Caco-2 (cell line): ENCODE measurements at regions not wholly inside any gene's neighbourhood (a gene's known extent, or its start where the extent isn't known, plus 50 kb on each side); places are given as distances from the start of the nearest gene placed in this dataset.

Experiments
- BruUV-seq: library from RNA; stranded (reverse); fragments of 400-500 nt; replicated peaks from 2 replicates; lab custom pipeline; 2021; lab: Mats Ljungman, UMichigan
- CTCF ChIA-PET: fragments of 300-600 bp; sonication (Branson Sonifier 250); formaldehyde crosslinking; loops from one replicate; lab custom pipeline; 2022; ENCODE audit warnings: antibody characterized with exemption; lab: Charles Lee
- POLR2A ChIA-PET: fragments of 300-600 bp; sonication (Branson Sonifier 250); formaldehyde crosslinking; loops from one replicate; lab custom pipeline; 2022; ENCODE audit warnings: antibody characterized with exemption; lab: Charles Lee
- DNase-seq, 2 experiments: peaks; one replicate each; pipeline versions ENCODE4 v3.0.0 to v3.0.0-alpha.2; 2020 to 2022
- H3K27me3 ChIP-seq: replicated peaks from 2 replicates; pipeline ENCODE4 v1.6.0; 2011; ENCODE audit warnings: low read length; ENCODE audit not compliant: control insufficient read depth, insufficient read depth
- H3K36me3 ChIP-seq: 2 replicates; pipeline ENCODE4 v1.5.1; 2011; ENCODE audit warnings: low read length; ENCODE audit not compliant: control insufficient read depth, insufficient read depth
- H3K4me1 ChIP-seq: fragments of 250-450 bp; sonication (Bioruptor Pico); 2 replicates; pipeline ENCODE4 v1.5.1; 2020; ENCODE audit warnings: mild to moderate bottlenecking
- H3K4me3 ChIP-seq: 2 replicates; pipeline ENCODE4 v1.5.1; 2011; ENCODE audit warnings: low read depth, mild to moderate bottlenecking, control low read depth, low read length
- H3K9me3 ChIP-seq: fragments of 250-450 bp; sonication (Bioruptor Pico); 2 replicates; pipeline ENCODE4 v1.5.1; 2020; ENCODE audit warnings: mild to moderate bottlenecking, moderate library complexity
- H3K27ac Mint-ChIP-seq: one replicate; pipeline ENCODE4 v1.8.0; 2022; ENCODE audit warnings: mixed read lengths; ENCODE audit not compliant: unreplicated experiment
- H3K27me3 Mint-ChIP-seq: one replicate; pipeline ENCODE4 v1.8.0; 2022; ENCODE audit warnings: mixed read lengths; ENCODE audit not compliant: insufficient read depth, unreplicated experiment
- H3K36me3 Mint-ChIP-seq: one replicate; pipeline ENCODE4 v1.8.0; 2022; ENCODE audit warnings: mild to moderate bottlenecking, mixed read lengths; ENCODE audit not compliant: insufficient read depth, unreplicated experiment
- H3K4me1 Mint-ChIP-seq: one replicate; pipeline ENCODE4 v1.8.0; 2022; ENCODE audit warnings: low read depth, mixed read lengths; ENCODE audit not compliant: unreplicated experiment
- H3K4me3 Mint-ChIP-seq: one replicate; pipeline ENCODE4 v1.8.0; 2022; ENCODE audit warnings: mild to moderate bottlenecking, moderate library complexity, mixed read lengths; ENCODE audit not compliant: unreplicated experiment
- H3K9me3 Mint-ChIP-seq: one replicate; pipeline ENCODE4 v1.8.0; 2022; ENCODE audit warnings: mixed read lengths; ENCODE audit not compliant: unreplicated experiment
- CTCF ChIP-seq, 2 experiments: fragments of 200-600 bp in 1 of 2; IDR thresholded peaks; 1 replicate in 1 of 2; 2 replicates in 1 of 2; pipeline versions ENCODE4 v1.5.1 to v1.8.0; 2011 to 2022; ENCODE audit warnings: antibody characterized with exemption in 1 of 2, control low read depth in 1 of 2, inconsistent platforms in 1 of 2, low read depth in 1 of 2, low read length in 1 of 2, mild to moderate bottlenecking in 1 of 2, moderate library complexity in 1 of 2; ENCODE audit not compliant: insufficient read depth in 1 of 2, severe bottlenecking in 1 of 2, unreplicated experiment in 1 of 2
- intact Hi-C: fragments of 100-400 bp; cut with micrococcal nuclease; formaldehyde crosslinking; loops from one replicate; pipeline ENCODE4 v1.10.0; 2022; ENCODE audit not compliant: unreplicated experiment

- Mint-ChIP-seq H3K9me3 (no peaks in the 10 kb centered on the region), H3K27me3 (no peaks in the 10 kb centered on the region), H3K4me3 (no peak overlapping the region), H3K4me1 (no peaks in the 10 kb centered on the region), H3K27ac (no peak overlapping the region), H3K36me3 (peaks cover 13% of the 10 kb centered on the region)
- Histone ChIP-seq H3K9me3 (no peaks in the 10 kb centered on the region), H3K4me3 (no peak overlapping the region), H3K36me3 (no peaks in the 10 kb centered on the region), H3K27me3 (no peaks in the 10 kb centered on the region), H3K4me1 (no peaks in the 10 kb centered on the region)
- ChIA-PET POLR2A (no interaction called here), CTCF (no interaction called here)
- no peak for DNase-seq
- no TSS peak for BruUV-seq
- TF ChIP-seq CTCF (IDR thresholded peaks at IDR 0.05; ENCODE audit: insufficient read depth in 1 of 2, low read depth in 1 of 2, low read length in 1 of 2, severe bottlenecking in 1 of 2, unreplicated experiment in 1 of 2): no peak
- intact Hi-C loops: no loop called here
Measured at GRCh38 chr5:147057051-147057450, 177.8 kb upstream of the STK32A start.

- no peak overlapping the region for H3K27ac Mint-ChIP-seq
Measured at GRCh38 chr5:147061431-147061830, 173.4 kb upstream of the STK32A start.

GRCh38 chr5:147062427-147062826 is 172.4 kb upstream of the STK32A start:
- Mint-ChIP-seq H3K9me3 (no peaks in the 10 kb centered on the region), H3K4me3 (no peak overlapping the region), H3K36me3 (peaks cover 15% of the 10 kb centered on the region), H3K27ac (no peak overlapping the region), H3K27me3 (no peaks in the 10 kb centered on the region), H3K4me1 (no peaks in the 10 kb centered on the region)
- H3K4me3 ChIP-seq: no peak overlapping the region
- ChIA-PET CTCF (no interaction called here), POLR2A (no interaction called here)
- no peaks in the 10 kb centered on the region for H3K27me3 ChIP-seq
- no peaks in the 10 kb centered on the region for H3K36me3 ChIP-seq
- no peaks in the 10 kb centered on the region for H3K9me3 ChIP-seq
- H3K4me1 ChIP-seq: no peaks in the 10 kb centered on the region
- no peak for TF ChIP-seq CTCF (IDR thresholded peaks at IDR 0.05; ENCODE audit: insufficient read depth in 1 of 2, low read depth in 1 of 2, low read length in 1 of 2, severe bottlenecking in 1 of 2, unreplicated experiment in 1 of 2)
- no peak for DNase-seq
- intact Hi-C loops: no loop called here
- no TSS peak for BruUV-seq

More at GRCh38 chr5:147061431-147061830, 173.4 kb upstream of the STK32A start:
- no TSS peak for BruUV-seq
- no peaks in the 10 kb centered on the region for H3K4me1 ChIP-seq
- ChIA-PET POLR2A (no interaction called here), CTCF (no interaction called here)
- no peaks in the 10 kb centered on the region for H3K36me3 ChIP-seq
- H3K9me3 ChIP-seq: no peaks in the 10 kb centered on the region
- Mint-ChIP-seq H3K4me3 (no peak overlapping the region), H3K9me3 (no peaks in the 10 kb centered on the region), H3K36me3 (peaks cover 13% of the 10 kb centered on the region), H3K4me1 (no peaks in the 10 kb centered on the region), H3K27me3 (no peaks in the 10 kb centered on the region)
- DNase-seq: no peak
- no peaks in the 10 kb centered on the region for H3K27me3 ChIP-seq
- no peak overlapping the region for H3K4me3 ChIP-seq
- no peak for TF ChIP-seq CTCF (IDR thresholded peaks at IDR 0.05; ENCODE audit: insufficient read depth in 1 of 2, low read depth in 1 of 2, low read length in 1 of 2, severe bottlenecking in 1 of 2, unreplicated experiment in 1 of 2)
- intact Hi-C loops: no loop called here
